ENCODE measurements at regions not wholly inside any gene's neighbourhood (a gene's known extent, or its start where the extent isn't known, plus 50 kb on each side); places are given as distances from the start of the nearest gene placed in this dataset.

DNA sequence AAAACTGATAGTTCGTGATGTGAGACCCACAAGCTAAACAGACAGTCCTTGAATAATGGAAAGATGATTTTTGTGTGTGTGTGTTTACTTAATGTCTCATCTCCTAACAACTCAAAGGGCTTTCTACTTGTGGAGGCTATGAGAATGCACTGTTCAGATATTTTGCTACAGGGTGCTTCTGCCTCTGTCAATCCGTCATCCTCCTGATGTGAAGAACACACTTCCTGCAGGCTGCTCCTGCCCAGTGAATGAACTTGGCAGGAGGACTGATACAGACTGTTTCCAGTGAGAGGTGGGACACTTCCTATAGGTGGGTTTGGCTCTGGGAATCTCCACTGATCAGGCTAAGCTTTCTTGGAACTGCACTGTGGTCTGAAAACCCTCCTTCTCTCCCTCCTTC lies 168.4 kb upstream of the STARD13 start:
- Histone ChIP-seq H3K4me3 (ENCODE audit: low read depth, low read length) (no peak overlapping the region), H3K27ac (ENCODE audit: low read depth, low read length) (no peak overlapping the region), H3K36me3 (ENCODE audit: control insufficient read depth, insufficient read depth, low read length) (no peaks in the 10 kb centered on the region), H3K4me1 (ENCODE audit: control insufficient read depth, insufficient read depth, low read length) (no peaks in the 10 kb centered on the region), H3K27me3 (ENCODE audit: control insufficient read depth, insufficient read depth, low read length) (no peaks in the 10 kb centered on the region), H3K9me3 (ENCODE audit: control insufficient read depth, insufficient read depth, low read length) (no peaks in the 10 kb centered on the region)
- DNase-seq (ENCODE audit: low read depth in 4 of 6, low spot score in 6 of 6) = no peak
- WGBS (ENCODE audit: insufficient coverage) = 100% methylated on average over 1 of the region's 2 CpGs

DNA sequence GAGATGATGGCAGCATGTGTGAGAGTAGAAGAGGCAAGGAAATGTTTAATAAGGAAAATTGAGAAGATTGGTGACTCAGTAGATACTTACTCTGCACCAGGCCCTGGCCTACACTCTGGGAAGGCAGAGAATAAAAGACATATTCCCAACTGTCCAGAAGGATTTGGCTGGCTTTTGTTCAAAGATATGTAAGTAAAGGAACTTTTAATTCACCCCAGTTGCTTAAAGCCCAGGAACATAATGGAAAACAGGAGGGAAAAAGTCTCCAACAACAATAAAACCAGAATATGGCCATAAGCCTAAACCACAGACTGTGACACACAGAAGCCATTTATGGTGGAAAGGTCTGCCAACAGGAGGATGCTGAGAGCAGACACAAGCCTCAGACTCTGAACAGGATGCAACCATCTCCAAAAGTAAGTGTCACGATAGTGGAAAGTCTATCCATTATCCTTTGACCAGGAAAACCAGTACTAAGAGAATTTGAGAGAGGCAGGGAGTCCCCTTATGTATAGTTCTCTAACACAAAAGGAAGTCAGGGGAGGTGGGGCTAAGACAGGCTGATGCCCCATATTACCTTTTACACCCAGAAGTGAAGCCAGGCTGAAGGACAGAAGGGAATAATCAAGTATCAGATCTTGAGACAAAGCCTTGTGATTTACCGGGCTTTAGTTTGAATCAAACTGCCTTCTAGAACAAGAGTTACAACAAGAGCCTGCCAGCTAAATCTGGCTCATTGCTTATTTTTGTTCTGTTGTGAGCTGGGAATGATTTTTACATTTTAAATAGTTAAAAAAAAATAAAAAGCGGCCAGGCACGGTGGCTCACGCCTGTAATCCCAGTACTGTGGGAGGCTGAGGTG lies 169.5 kb upstream of the STARD13 start:
- H3K27ac ChIP-seq (ENCODE audit: low read depth, low read length) = no peak overlapping the region
- 40% methylated on average over 1 of the region's 5 CpGs for WGBS (ENCODE audit: insufficient coverage)
- H3K4me1 ChIP-seq (ENCODE audit: control insufficient read depth, insufficient read depth, low read length) = no peaks in the 10 kb centered on the region
- H3K36me3 ChIP-seq (ENCODE audit: control insufficient read depth, insufficient read depth, low read length) = no peaks in the 10 kb centered on the region
- DNase-seq (ENCODE audit: low read depth in 4 of 6, low spot score in 6 of 6) = peak in 1 of 6 donors; percentile 53
- H3K4me3 ChIP-seq (ENCODE audit: low read depth, low read length) = no peak overlapping the region
- H3K9me3 ChIP-seq (ENCODE audit: control insufficient read depth, insufficient read depth, low read length) = peaks cover 2% of the 10 kb centered on the region
- no peaks in the 10 kb centered on the region for H3K27me3 ChIP-seq (ENCODE audit: control insufficient read depth, insufficient read depth, low read length)

DNA sequence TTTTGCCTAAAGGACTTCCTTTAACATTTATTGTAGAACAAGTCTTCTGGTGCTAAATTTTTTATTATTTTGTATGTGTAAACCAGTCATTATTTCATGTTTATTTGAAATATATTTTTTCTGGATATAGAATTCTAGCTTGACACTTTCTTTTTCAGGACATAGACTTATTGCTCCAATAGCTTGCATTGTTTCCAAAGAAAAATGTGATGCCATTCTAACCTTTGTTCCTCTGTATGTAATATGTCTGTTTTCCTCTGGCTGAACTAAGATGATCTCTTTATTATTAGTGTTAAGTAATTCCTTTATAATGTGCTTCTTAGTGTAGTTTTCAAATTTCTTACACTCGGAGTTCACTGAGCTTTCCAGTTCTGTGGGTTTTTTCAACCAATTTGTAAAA lies 174.1 kb upstream of the STARD13 start:
- no peak for DNase-seq (ENCODE audit: low read depth in 4 of 6, low spot score in 6 of 6)
- H3K27me3 ChIP-seq (ENCODE audit: control insufficient read depth, insufficient read depth, low read length) = no peaks in the 10 kb centered on the region
- H3K36me3 ChIP-seq (ENCODE audit: control insufficient read depth, insufficient read depth, low read length) = no peaks in the 10 kb centered on the region
- no CpG with 5 or more reads among the region's 1 CpG for WGBS (ENCODE audit: insufficient coverage)
- no peak overlapping the region for H3K27ac ChIP-seq (ENCODE audit: low read depth, low read length)
- H3K4me3 ChIP-seq (ENCODE audit: low read depth, low read length) = no peak overlapping the region
- H3K9me3 ChIP-seq (ENCODE audit: control insufficient read depth, insufficient read depth, low read length) = peaks cover 2% of the 10 kb centered on the region
- H3K4me1 ChIP-seq (ENCODE audit: control insufficient read depth, insufficient read depth, low read length) = no peaks in the 10 kb centered on the region

DNA sequence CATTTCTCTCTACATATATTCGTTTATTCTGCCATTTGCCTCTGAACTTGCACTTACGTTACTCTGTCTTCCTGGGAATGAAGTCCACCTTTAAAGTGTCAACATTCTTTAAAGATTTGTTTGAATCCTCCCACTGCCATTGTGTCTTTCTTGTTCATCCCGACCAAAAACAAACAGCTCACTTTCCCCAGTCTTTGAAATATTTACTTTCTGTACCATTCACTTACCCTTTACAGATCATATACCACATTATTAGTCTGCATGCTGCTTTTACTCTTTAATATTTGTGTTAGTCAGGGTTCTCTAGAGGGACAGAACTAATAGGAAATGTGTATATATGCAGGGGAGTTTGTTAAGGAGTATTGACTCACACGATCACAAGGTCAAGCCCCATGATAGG lies 176.6 kb upstream of the STARD13 start:
- no peaks in the 10 kb centered on the region for H3K27me3 ChIP-seq (ENCODE audit: control insufficient read depth, insufficient read depth, low read length)
- H3K27ac ChIP-seq (ENCODE audit: low read depth, low read length) = no peak overlapping the region
- no peak overlapping the region for H3K4me3 ChIP-seq (ENCODE audit: low read depth, low read length)
- no peak for DNase-seq (ENCODE audit: low read depth in 4 of 6, low spot score in 6 of 6)
- no peaks in the 10 kb centered on the region for H3K36me3 ChIP-seq (ENCODE audit: control insufficient read depth, insufficient read depth, low read length)
- 79% methylated on average over 3 of the region's 4 CpGs for WGBS (ENCODE audit: insufficient coverage)
- no peaks in the 10 kb centered on the region for H3K4me1 ChIP-seq (ENCODE audit: control insufficient read depth, insufficient read depth, low read length)
- H3K9me3 ChIP-seq (ENCODE audit: control insufficient read depth, insufficient read depth, low read length) = peaks cover 2% of the 10 kb centered on the region

DNA sequence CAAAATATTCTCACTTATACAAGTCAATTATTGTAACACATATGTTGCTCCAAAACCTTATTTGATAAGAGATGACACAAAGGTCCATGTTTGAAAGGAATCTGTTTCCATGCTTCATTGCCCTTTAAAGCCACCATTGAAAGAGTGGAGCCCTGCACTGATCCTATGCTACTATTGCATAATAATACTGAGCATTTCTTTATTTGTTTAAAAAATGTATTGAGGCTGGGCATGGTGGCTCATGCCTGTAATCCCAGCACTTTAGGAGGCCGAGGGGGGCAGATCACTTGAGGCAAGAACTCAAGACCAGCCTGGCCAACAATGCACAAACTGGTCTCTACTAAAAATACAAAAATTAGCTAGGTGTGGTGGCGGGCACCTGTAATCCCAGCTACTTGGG lies 178.8 kb upstream of the STARD13 start:
- Histone ChIP-seq H3K4me1 (ENCODE audit: control insufficient read depth, insufficient read depth, low read length) (no peaks in the 10 kb centered on the region), H3K27me3 (ENCODE audit: control insufficient read depth, insufficient read depth, low read length) (no peaks in the 10 kb centered on the region), H3K4me3 (ENCODE audit: low read depth, low read length) (no peak overlapping the region), H3K27ac (ENCODE audit: low read depth, low read length) (no peak overlapping the region), H3K36me3 (ENCODE audit: control insufficient read depth, insufficient read depth, low read length) (no peaks in the 10 kb centered on the region), H3K9me3 (ENCODE audit: control insufficient read depth, insufficient read depth, low read length) (peaks cover 2% of the 10 kb centered on the region)
- 100% methylated on average over 1 of the region's 2 CpGs for WGBS (ENCODE audit: insufficient coverage)
- no peak for DNase-seq (ENCODE audit: low read depth in 4 of 6, low spot score in 6 of 6)

DNA sequence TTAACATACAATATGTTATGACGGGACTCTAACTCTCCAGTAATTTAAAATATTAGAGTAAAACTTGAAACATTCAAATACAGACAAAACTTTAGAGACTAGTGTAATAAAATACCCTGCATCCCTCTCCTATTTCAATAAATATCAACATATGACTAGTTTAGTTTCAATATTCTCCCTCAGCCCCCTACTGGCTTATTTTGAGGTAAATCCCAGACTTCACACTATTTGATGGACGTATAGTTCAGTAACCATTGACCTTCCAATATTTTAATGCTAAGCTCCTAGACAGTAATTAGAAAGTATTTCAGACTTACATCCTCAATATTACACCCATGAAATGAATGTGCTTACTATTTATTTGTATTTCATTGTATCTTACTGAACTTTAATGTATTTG lies 180.7 kb upstream of the STARD13 start:
- no peaks in the 10 kb centered on the region for H3K36me3 ChIP-seq (ENCODE audit: control insufficient read depth, insufficient read depth, low read length)
- no peaks in the 10 kb centered on the region for H3K9me3 ChIP-seq (ENCODE audit: control insufficient read depth, insufficient read depth, low read length)
- no peak overlapping the region for H3K4me3 ChIP-seq (ENCODE audit: low read depth, low read length)
- no CpG with 5 or more reads among the region's 2 CpGs for WGBS (ENCODE audit: insufficient coverage)
- DNase-seq (ENCODE audit: low read depth in 4 of 6, low spot score in 6 of 6) = no peak
- no peak overlapping the region for H3K27ac ChIP-seq (ENCODE audit: low read depth, low read length)
- no peaks in the 10 kb centered on the region for H3K27me3 ChIP-seq (ENCODE audit: control insufficient read depth, insufficient read depth, low read length)
- no peaks in the 10 kb centered on the region for H3K4me1 ChIP-seq (ENCODE audit: control insufficient read depth, insufficient read depth, low read length)

DNA sequence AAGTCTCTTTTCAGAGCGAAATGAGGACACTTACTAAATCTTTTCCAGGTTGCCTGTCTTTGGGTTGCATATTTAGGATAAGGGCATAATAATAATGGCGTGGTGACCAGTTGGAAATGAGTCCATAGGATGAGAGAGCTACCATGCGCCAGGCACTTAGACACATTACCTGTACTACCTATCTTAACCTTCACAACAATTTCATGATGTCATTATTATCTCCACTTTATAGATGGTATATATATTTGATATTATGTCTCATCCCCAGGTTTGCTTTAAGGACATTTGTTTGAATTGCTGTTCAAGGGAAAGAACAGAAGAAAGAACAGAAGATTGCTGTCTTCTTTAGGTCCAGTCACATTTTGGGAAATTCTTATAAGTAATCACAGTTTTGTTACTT lies 182.0 kb upstream of the STARD13 start:
- DNase-seq (ENCODE audit: low read depth in 4 of 6, low spot score in 6 of 6) = no peak
- Histone ChIP-seq H3K9me3 (ENCODE audit: control insufficient read depth, insufficient read depth, low read length) (no peaks in the 10 kb centered on the region), H3K27ac (ENCODE audit: low read depth, low read length) (no peak overlapping the region), H3K4me1 (ENCODE audit: control insufficient read depth, insufficient read depth, low read length) (no peaks in the 10 kb centered on the region), H3K27me3 (ENCODE audit: control insufficient read depth, insufficient read depth, low read length) (no peaks in the 10 kb centered on the region), H3K36me3 (ENCODE audit: control insufficient read depth, insufficient read depth, low read length) (no peaks in the 10 kb centered on the region), H3K4me3 (ENCODE audit: low read depth, low read length) (no peak overlapping the region)
- 100% methylated on average over 1 of the region's 3 CpGs for WGBS (ENCODE audit: insufficient coverage)

DNA sequence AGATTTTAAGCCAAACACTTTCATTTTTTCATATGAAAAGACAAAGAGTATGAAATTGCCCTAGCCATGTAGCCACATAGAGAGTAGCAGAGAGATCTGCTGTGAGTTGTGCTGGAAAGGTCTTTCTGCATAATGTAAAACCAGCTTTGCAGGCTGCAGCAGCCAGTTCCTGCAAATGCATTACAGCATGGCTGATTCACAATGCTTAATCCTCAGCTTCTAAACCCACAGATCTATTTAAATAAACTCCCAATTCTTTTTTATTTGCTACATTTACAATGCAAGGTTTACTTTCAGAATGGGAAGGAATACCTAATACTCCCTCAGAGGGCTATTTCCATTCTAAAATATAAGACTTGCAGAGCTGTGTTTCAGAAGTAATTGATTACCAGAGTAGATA lies 185.6 kb upstream of the STARD13 start:
- H3K9me3 ChIP-seq (ENCODE audit: control insufficient read depth, insufficient read depth, low read length) = peaks cover 2% of the 10 kb centered on the region
- no peaks in the 10 kb centered on the region for H3K4me1 ChIP-seq (ENCODE audit: control insufficient read depth, insufficient read depth, low read length)
- H3K4me3 ChIP-seq (ENCODE audit: low read depth, low read length) = no peak overlapping the region
- no peaks in the 10 kb centered on the region for H3K36me3 ChIP-seq (ENCODE audit: control insufficient read depth, insufficient read depth, low read length)
- no peaks in the 10 kb centered on the region for H3K27me3 ChIP-seq (ENCODE audit: control insufficient read depth, insufficient read depth, low read length)
- DNase-seq (ENCODE audit: low read depth in 4 of 6, low spot score in 6 of 6) = peak in 2 of 6 donors; percentile 27 to 78
- no peak overlapping the region for H3K27ac ChIP-seq (ENCODE audit: low read depth, low read length)

DNA sequence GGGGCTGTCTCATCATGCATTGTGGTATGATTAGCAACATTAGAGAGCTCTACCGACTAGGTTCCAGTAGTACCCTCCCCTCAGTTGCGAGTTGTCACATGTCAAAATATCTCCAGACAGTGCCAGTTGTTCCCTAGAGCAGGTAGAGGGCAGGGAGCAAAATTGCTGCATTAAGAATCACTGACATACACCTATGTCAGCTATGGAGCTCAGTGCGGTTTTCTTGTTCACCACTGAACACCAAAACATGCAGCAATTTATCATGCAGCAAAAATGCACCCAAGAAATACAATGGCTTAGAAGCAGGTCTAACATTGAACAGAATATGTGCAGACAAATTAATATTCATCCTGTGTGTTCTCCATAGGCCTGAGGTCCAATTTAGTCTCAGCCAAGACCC lies 186.9 kb upstream of the STARD13 start:
- WGBS (ENCODE audit: insufficient coverage) = 100% methylated on average over 1 of the region's 3 CpGs

DNA sequence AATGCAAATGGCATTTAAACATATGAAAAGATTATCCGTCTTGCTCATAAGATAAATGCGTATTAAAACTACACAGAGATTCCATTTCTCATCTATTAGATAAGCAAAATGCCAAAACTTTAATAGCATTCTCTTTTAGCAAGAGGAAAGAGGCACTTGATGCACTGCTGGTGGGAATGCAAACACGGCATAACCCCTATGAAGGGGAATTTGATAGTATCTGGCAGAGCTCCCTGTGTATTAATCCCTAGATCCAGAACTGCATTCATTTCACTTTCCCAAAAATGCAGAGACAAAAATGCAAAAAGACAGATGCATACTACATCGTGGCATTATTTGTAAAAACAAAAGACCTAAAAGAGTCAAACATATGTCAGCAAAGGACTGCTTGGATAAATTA lies 193.6 kb upstream of the STARD13 start:
- Histone ChIP-seq H3K4me3 (ENCODE audit: low read depth, low read length) (no peak overlapping the region), H3K9me3 (ENCODE audit: control insufficient read depth, insufficient read depth, low read length) (peaks cover 5% of the 10 kb centered on the region), H3K36me3 (ENCODE audit: control insufficient read depth, insufficient read depth, low read length) (no peaks in the 10 kb centered on the region), H3K4me1 (ENCODE audit: control insufficient read depth, insufficient read depth, low read length) (no peaks in the 10 kb centered on the region), H3K27me3 (ENCODE audit: control insufficient read depth, insufficient read depth, low read length) (no peaks in the 10 kb centered on the region), H3K27ac (ENCODE audit: low read depth, low read length) (no peak overlapping the region)
- no CpG with 5 or more reads among the region's 4 CpGs for WGBS (ENCODE audit: insufficient coverage)
- no peak for DNase-seq (ENCODE audit: low read depth in 4 of 6, low spot score in 6 of 6)

More for the DNA sequence above, 186.9 kb upstream of the STARD13 start:
- Histone ChIP-seq H3K9me3 (ENCODE audit: control insufficient read depth, insufficient read depth, low read length) (peaks cover 2% of the 10 kb centered on the region), H3K4me1 (ENCODE audit: control insufficient read depth, insufficient read depth, low read length) (no peaks in the 10 kb centered on the region), H3K27ac (ENCODE audit: low read depth, low read length) (no peak overlapping the region), H3K27me3 (ENCODE audit: control insufficient read depth, insufficient read depth, low read length) (no peaks in the 10 kb centered on the region), H3K4me3 (ENCODE audit: low read depth, low read length) (no peak overlapping the region), H3K36me3 (ENCODE audit: control insufficient read depth, insufficient read depth, low read length) (no peaks in the 10 kb centered on the region)
- DNase-seq (ENCODE audit: low read depth in 4 of 6, low spot score in 6 of 6) = no peak
